ENCODE measurements at regions not wholly inside any gene's neighbourhood (a gene's known extent, or its start where the extent isn't known, plus 50 kb on each side); places are given as distances from the start of the nearest gene placed in this dataset.

DNA sequence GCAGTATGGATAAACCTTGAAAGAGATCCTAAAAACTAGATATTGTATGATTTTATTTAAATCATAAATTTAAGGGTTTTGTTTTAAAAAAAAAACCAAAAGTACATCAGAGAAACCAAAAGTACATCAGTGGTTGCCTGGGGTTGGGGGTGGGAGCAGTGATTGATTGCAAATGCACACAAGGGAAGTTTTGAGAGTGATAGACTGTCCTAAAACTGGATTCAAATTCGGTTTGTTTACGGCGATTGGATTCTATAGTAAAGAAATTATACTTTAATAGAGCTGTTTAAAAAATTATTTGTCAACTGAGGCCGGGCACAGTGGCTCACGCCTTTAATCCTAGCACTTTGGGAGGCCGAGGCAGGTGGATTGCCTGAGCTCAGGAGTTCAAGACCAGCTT is 179.8 kb downstream of the METTL4 start:
- DNase-seq (ENCODE audit: low spot score): no peak

DNA sequence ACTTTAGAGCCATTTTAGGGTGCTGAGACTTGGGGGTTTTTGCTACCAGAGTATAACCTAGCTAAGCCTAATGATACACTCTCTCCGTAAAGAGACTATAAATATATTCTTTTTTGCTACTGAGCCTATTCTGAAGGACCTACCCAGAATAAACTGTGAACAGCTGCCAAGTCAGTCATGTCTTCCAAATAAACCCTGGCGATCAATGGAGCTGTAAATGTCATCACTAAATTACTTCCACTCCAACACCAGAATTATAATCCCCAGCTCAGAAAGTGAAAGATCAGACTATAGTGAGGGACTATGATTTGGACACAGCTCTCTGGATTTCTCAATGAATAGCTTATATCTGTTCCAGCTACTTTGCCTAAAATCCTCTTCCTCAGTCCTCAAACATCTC is 178.9 kb downstream of the METTL4 start:
- no peak for DNase-seq (ENCODE audit: low spot score)

DNA sequence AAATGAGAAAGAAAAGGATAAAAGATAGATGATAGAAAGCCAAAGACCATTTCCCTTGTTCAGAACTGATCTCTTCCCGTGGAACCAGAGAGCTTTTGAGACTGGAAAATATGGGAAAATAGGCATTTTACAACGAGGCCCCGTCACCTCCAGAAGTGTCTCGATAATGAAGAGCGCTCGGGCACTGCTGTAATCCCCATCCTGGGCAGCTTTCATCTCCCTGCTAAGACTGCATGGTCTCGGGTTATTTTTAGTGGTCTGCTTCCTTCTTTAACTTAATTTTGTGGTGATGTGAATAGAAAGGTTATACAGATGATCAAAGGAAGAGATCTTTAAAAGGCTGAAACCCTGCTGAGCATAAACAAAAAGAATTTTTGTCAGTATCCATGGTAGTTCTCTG is 176.6 kb downstream of the METTL4 start:
- no peak for DNase-seq (ENCODE audit: low spot score)

DNA sequence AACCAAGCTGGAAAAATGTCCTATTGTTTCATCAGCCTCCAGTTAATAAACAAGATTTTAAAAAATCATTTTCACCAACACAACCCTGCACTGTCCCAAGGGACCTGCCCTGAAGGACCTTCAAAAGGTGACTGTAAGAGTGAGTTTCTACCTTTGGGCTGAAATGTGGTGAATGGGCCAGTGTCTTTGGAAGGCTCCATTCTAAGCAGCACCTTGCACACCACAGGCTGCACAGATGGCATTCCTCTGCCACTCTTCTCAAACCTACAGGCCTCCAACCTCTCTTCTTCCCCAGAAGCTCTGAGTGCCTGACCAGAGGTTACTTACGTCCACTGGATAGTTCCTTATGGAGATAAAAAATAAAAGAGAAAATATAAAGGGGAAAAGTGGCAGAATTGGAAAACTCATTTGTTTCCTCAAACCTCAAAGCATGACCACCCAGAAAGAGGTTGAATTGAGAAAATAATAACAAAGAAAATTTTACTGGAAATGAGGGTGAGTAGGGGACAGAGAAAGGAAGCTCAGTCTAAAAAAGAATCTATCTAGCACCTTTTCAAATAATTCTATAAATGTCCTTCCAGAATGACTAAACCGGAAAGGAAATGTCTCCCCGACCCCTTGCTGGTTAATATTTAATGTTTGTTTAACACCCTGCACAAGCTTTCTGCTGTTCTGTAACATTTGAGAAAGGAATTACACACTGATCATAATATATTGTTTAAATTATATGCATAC is 175.7 kb downstream of the METTL4 start:
- DNase-seq (ENCODE audit: low spot score): no peak

DNA sequence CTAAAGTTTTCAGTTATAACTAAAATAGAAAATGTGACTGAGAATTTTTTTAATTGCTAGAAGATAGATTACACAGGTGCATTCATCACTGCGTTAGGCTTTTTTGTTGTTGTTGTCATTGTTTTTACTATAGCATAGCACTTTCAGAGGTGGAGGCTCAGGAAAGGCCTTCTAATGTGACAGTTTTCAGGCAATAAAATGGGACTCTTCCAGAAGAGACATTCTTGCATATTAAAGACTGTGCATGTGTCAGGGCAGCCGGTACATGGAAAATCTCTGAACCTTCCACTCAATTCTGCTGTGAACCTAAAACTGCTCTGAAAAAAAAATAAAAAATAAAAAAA is 175.2 kb downstream of the METTL4 start:
- DNase-seq (ENCODE audit: low spot score): no peak

DNA sequence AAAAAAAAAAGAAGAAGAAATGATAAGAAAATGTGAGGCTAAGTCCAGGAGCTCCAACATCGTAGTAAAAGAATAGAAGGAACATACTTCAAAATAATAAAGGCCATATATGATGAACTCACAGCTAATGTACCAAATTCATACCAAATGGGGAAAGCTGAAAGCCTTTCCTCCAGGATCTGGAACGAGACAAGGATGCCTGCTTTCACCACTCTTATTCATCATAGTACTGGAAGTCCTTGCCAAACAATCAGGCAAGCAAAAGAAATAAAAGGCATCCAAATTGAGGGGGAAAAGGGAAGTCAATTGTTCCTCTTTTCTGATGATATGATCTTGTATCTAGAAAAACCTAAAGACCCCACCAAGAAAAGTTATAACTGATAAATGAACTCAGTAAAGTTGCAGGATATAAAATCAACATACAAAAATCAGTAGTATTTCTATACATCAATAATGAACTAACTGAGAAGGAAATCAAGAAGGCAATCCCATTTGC is 170.6 kb downstream of the METTL4 start:
- DNase-seq (ENCODE audit: low spot score): no peak

DNA sequence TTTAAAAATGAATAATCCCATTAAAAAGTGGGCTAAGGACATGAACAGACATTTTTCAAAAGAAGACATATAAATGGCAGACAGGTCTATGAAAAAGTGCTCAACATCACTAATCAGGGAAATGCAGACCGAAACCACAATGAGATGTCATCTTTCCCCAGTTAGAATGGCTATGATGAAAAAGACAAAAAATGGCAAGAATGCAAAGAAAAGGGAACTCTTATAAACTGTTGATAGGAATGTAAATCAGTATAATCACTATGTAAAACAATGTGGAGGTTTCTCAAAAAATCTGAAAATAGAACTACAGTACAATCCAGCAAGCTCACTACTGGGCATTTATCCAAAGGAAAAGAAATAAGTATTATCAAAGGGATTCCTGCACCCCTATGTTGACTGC is 169.2 kb downstream of the METTL4 start:
- no peak for DNase-seq (ENCODE audit: low spot score)

DNA sequence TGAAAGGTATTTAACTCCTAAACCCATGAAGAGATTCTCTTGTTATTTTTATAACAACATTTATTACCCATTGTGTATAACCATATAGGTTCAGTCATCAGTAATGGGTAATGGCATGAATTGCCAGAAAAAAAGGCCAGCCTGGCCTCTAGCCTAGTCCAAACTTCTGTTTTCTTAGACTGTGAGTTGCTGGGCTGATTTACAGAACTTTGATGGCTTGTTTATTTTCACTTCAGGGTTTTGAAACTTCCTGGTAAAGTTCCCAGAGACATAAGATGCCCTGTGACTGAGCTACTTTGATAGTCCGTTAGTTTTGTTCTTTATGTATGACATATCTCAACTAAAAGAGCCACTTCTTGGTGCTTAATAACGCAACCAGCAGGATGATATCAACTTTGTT is 164.8 kb downstream of the METTL4 start:
- no peak for DNase-seq (ENCODE audit: low spot score)

DNA sequence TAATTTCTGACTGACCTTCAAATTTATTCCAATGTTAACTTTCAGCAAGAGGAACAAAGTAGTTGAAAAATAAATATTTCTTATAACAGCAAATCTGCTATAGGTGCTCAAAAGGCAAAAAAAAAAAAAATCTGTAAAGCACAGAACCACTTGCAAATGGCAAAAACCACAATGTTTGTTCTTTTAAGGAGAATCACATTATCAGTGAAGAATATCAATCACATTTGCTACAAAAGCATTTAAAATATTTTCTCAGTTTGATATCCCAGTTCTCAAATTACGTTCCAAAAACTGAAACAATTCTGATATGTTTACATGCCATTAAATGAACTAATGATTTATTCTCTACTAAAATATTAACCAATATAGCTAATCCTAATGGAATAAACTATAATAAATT is 163.3 kb downstream of the METTL4 start:
- DNase-seq (ENCODE audit: low spot score): no peak

DNA sequence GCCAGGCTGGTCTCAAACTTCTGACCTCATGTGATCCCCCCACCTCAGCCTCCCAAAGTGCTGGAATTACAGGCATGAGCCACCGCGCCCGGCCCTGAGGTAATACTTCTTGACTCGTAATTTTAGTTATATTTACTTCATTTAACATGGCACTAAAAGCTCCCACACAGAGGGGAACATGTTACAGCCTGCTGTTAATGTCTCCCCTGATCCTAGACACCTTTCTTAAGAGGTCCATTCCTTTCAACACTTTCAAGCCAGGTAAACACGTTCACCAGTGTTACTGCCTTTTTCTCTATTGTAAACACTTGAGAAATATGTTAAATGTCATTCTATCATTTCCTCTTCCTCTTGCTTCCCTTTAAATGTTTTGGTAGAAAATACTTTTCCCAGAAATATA is 161.4 kb downstream of the METTL4 start:
- DNase-seq (ENCODE audit: low spot score): no peak

DNA sequence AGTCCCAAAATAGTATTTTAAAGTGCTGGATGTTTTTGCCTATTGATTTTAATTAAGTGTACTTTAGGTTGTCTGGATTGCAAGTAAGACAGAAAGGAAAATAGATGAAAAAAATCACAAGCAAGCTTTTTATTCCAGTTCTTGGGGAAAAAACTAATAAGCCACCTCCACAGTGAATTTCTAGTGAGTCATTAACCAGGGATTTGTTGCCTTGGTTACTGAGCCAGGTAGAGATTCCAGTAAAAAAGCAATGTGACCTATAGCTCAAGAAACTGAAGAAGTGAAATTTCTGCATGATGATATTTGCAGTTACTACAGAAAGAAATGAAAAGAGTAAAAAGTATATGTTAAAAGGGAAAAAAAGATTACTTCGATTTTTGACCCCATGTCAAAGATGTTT is 160.6 kb downstream of the METTL4 start:
- DNase-seq (ENCODE audit: low spot score): no peak

DNA sequence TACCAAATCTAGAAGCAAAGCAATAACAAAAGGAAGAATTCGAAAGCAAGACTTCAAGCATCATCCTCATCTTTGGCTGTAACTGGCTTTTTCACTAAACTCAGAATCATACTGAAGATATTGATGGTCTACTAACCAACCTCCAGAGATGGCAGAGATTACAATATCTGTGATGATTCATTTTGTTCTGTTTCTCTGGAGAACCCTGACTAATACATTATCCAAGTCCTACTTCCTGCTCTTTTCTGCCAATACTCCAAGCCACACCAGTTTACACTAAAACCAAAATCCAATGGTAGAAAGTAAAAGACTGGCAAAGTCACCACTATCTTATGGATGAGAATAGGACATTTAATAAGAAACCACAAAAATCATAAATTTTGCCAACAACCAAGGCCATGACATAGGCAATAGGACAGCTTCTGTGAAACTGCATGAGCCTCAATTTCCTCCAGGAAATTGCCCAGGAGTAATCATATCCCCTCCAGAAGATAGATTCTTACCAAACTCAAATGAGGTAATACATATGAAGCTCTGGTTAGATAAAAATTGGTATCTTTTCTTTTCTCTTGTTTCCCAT is 159.8 kb downstream of the METTL4 start:
- DNase-seq (ENCODE audit: low spot score): no peak

DNA sequence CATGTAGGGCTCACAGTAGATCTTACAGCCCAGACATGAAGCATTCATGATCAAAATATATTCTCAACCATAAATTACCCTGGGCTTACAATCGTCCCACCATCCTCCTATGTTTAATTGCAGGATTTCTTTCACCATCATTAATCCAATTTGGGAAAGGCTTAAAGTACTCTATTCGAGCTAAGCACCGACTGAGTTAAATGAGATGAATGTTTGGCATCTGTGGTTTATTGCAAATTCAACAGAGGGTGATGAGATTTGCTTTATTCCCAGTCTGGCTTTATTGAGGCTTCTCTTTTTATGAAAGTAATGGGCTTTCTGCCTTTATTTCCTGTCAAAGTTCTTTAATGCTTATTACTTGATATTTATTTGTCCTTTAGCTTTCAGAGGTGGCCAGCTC is 159.0 kb downstream of the METTL4 start:
- no peak for DNase-seq (ENCODE audit: low spot score)

DNA sequence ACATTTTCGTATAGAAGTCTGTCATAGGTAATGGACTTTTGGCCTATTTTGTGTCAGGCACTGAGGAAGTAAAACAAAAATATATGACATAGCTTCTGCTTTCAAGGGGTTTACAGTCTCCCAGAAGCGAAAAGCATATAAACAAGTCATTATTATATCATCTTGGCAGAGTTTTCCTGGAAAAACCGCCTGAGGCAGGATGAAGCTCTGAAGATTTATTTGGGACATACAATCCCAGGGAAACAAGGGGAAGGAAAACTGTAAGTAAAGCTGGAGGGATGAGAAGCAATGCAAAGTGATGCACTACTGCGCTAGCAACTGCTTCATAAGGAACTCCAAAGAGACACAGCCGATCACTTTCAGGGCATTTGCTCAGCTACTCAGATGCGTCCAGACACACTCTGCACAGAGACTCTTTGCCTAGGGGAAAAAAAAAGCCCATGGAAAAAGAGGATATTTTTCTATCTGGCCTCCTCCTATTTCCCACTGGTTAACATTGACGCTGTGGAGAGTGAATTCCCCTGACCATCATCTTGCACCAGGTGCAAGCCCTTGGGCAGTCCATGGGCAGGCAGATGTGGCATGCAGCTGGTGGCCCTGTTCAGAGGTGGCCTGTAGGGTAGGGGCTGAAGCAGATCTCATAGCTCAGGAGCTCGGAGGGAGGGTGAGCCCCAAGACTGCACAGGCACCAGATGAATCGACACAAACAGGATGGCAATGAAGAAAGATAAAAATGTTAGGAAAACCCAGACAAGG is 158.1 kb downstream of the METTL4 start:
- DNase-seq (ENCODE audit: low spot score): no peak

DNA sequence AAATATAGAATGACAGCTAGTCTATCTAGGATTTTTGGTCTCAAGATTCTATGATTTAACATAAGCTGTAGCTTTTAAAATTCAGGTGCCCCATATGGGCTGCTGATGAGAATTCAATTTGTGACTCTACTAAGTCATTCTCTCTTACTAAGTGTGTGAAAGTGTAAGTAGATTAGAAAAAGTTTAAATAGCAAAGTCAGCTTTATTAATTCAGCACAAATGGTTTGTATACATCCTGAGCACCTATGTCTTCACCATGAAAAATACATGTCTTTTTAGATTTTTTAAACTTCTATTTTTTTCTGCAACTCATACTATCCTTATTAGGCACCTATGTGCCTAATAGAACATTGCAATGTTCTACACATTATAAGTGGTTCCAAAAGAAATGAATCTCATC is 157.1 kb downstream of the METTL4 start:
- no peak for DNase-seq (ENCODE audit: low spot score)

DNA sequence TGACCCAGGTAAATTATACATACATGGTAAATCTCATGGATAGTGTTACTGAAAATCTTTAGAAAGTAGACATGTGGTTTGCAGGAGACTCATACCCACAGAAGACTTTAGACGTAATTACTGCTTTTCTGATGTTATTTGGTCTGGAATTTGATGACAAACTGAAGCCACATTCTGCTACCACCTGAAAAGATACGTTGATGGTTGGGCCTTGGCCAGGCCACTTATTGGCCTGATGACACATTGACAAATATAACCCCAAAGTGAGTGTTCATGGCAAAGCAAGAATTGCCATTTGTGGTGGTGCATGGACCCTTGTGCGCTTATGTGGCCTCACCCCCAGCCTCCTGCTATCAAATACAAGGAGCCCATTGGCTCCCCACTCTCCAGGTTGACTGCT is 155.6 kb downstream of the METTL4 start:
- no peak for DNase-seq (ENCODE audit: low spot score)

DNA sequence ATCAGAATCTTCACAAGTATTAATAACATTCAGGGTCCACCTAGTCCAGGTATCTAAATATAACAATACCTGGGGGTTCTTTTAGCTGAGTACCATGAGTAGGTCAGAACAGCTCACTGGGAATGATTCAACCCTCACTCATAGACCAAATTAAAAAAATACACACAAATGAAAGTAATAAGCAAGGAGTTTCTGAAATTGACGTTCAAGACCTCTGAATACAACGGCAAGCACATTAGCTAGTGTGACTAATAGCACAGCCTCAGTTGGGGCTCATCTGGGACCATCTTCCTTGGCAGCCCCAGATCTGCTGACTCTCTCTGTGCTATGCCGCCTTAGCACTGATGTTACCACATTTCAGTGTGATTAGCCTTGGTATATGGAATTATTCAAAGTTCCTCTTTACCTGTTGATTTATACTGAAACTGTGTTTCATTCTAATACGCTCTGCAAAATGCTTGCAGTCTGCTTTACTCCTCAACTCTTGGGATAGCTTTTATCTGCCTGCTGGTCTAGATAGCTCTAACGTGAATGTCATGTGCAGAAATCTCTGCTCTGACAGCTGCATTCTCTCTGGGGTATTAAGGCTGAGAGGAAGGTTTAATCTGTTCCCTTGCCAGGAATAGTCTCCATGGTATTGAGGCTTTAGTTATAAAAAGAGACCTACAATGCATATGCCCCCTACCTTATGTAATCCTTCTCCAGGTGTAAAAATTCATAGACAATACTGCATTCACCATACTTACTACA is 153.3 kb downstream of the METTL4 start:
- no peak for DNase-seq (ENCODE audit: low spot score)

DNA sequence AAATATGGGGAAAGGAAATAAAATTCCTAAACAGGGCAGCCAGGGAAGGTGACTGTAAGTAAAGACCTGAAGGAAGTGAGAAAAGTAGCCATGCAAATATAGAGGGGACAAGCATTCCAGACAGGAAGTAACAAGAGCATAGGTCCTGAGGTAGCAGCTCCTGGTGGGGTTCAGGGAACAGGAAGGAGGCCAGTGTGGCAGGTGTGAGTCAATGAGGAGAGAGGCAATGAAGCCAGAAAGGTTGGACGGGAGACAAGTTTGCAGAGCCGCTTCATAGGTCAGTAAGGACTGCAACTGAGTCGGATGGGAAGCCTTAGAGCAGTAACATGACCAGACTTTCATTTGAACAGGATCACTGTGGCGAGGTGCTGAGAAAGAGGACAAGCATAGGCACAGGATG is 150.9 kb downstream of the METTL4 start:
- DNase-seq (ENCODE audit: low spot score): no peak

DNA sequence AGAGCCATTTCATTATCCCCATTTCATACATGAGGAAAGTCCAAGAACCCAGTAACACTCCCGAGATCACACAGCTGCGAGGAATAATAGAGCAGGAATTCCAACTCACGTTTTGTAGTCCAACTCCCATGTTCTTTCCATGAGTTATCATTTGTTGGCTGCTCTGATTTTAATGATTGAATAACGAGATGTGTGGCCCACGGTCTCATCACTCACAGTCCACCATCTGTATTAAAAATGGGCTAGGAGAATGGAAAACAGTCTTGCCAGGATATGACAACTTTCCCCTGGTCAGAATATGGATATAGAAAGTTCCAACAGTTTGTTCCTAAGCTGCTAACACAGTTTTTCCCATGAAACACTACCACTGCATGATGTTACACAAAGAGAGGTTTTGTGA is 147.5 kb downstream of the METTL4 start:
- no peak for DNase-seq (ENCODE audit: low spot score)

DNA sequence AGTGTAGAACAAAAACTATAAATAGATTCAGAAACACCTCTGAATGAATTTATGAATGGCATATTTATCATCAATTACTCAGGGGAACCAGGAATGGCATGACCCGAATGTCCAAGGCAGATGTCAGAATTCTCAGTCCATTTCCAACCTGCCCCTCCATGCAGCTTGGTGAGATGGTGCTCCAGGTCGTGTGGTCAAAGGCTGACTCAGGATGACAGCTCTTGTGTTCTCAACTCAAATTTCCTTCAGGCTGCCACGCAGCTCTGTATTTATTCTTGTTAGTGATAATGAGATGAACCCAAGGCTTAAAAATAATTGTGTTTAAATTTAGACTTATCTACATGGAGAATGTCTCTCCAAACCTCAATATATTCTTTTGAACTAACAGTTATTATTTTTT is 146.9 kb downstream of the METTL4 start:
- no peak for DNase-seq (ENCODE audit: low spot score)

DNA sequence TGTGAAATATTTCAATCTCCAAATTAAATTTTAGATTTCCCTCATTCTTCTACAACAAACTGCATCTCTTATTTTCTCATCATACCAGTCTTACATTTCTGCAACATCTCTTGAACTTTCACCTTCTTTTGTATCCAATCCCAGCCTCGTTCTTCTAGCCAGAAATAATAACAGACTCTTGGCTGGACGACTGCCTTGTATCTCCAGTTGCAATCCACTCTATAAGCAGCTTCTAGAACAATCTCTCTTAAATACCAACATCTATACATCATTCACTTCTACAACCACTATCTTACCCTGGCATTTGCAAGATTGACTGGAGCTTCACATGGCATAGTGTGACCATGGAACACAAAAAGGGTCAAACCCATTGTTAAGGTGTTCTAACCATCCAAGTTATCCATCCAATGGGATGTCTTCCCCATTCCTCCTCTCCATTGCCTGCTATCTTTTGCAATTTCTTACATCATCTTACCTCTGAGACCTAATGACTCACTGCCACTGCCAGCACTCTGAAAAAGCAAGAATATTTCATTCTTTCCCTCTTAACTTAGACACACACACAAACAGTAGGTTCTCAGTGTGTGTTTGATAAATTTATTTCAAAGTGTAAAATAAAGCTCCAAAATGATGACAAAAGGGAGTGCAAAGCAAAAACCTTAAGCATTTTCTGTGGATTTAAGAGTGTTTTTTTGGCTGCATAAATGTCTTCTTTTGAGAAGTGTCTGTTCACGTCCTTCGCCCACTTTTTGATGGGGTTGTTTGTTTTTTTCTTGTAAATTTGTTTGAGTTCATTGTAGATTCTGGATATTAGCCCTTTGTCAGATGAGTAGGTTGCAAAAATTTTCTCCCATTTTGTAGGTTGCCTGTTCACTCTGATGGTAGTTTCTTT is 145.6 kb downstream of the METTL4 start:
- no peak for DNase-seq (ENCODE audit: low spot score)

DNA sequence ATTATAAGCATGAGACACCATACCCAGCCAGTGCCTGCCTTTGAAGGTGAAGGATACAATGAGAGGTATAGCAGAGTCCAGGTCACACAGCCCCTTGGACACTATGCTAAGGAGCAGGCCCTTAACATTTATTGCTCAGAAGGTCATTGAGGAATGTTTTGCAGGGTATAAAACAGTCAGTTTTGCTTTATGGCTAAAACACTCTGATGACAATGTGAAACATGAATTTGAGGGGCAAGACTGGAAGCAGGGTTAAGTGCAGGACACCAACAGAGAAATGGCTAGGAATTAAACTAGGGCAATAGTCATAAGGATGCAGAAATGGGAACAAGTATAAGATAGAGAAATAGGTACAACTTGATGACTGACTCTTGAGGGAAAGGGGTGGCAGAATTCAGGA is 141.1 kb downstream of the METTL4 start:
- no peak for DNase-seq (ENCODE audit: low spot score)
